ENCODE measurements at regions not wholly inside any gene's neighbourhood (a gene's known extent, or its start where the extent isn't known, plus 50 kb on each side); places are given as distances from the start of the nearest gene placed in this dataset.

DNA sequence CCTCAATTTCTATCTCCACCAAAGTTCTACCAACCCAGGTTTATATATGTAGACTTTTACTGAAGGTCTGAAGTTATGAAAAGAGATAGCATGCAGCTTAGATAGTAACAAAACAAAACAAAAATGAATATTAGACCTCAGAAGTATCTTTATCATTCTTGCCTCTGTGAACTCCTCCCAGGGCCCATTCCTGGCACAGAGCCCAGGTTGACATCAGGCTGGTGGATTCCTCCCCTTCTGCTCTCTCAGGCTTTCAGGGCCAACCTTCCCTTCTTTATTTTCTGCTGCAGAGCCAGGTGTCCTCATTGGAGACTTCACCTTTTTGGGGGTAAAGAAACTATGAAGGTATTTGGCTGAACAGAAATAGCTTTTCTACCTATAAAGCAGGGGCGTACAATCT lies 112.8 kb upstream of the PITX2 start:
- Histone ChIP-seq H3K14ac (ENCODE audit: insufficient read length) (no peak overlapping the region), H3K27ac (ENCODE audit: low read depth, low read length) (no peak overlapping the region), H3K56ac (replicated peaks; ENCODE audit: insufficient read length, low read depth, low read length) (no peak overlapping the region), H3K27me3 (replicated peaks in 1 of 4; ENCODE audit: control insufficient read depth in 3 of 4, extremely low read depth in 1 of 4, insufficient read depth in 3 of 4, low read length in 3 of 4) (no peaks in the 10 kb centered on the region), H3K4me2 (ENCODE audit: insufficient read depth in 1 of 2, low read depth in 2 of 2, low read length in 2 of 2) (no peak overlapping the region), H2BK12ac (ENCODE audit: low read depth, low read length) (no peak overlapping the region), H3K9ac (replicated peaks in 1 of 4; ENCODE audit: extremely low read depth in 1 of 4, low read depth in 3 of 4, low read length in 3 of 4) (no peak overlapping the region), H4K8ac (ENCODE audit: extremely low read depth, insufficient read depth, low read length) (no peak overlapping the region), H2BK5ac (ENCODE audit: low read depth, low read length) (no peak overlapping the region), H3K18ac (ENCODE audit: extremely low read depth, low read length) (no peak overlapping the region), H3K23ac (ENCODE audit: insufficient read length) (no peak overlapping the region), H4K20me1 (replicated peaks in 1 of 2; ENCODE audit: control insufficient read depth in 1 of 2, insufficient read depth in 2 of 2, low read length in 2 of 2) (no peaks in the 10 kb centered on the region), H3K4me3 (ENCODE audit: extremely low read depth in 1 of 4, insufficient read depth in 2 of 4, low read depth in 3 of 4, low read length in 4 of 4) (no peak overlapping the region), H3K23me2 (ENCODE audit: low read depth, low read length) (no peaks in the 10 kb centered on the region), H2BK15ac (ENCODE audit: low read length) (no peak overlapping the region), H2AFZ (ENCODE audit: low read length) (no peak overlapping the region), H3K79me2 (ENCODE audit: control insufficient read depth in 1 of 2, insufficient read depth in 2 of 2, low read length in 2 of 2) (no peaks in the 10 kb centered on the region), H3K4me1 (replicated peaks in 1 of 4; ENCODE audit: control insufficient read depth in 3 of 4, insufficient read depth in 4 of 4, low read length in 3 of 4) (no peaks in the 10 kb centered on the region), H3K4ac (replicated peaks; ENCODE audit: insufficient read length, low read depth, low read length) (no peak overlapping the region), H2AK5ac (ENCODE audit: low read depth, low read length) (no peak overlapping the region), H4K5ac (ENCODE audit: insufficient read length, low read depth, low read length) (no peak overlapping the region), H4K91ac (replicated peaks; ENCODE audit: insufficient read length, low read length) (no peak overlapping the region), H3K79me1 (ENCODE audit: low read depth, low read length) (no peaks in the 10 kb centered on the region), H3K36me3 (ENCODE audit: control insufficient read depth in 2 of 4, insufficient read depth in 4 of 4, low read length in 3 of 4) (no peaks in the 10 kb centered on the region), H3K9me3 (ENCODE audit: insufficient read depth in 2 of 2, low read depth in 1 of 2, low read length in 1 of 2) (no peaks in the 10 kb centered on the region), H2BK120ac (replicated peaks; ENCODE audit: low read depth, low read length) (no peak overlapping the region), H2BK20ac (ENCODE audit: low read length) (no peak overlapping the region)
- DNase-seq (ENCODE audit: low read depth in 1 of 2, low spot score in 2 of 2) (no peak), FAIRE-seq (no peak)
- ChIA-PET POLR2A (ENCODE audit: partially characterized antibody) (no interaction called here), CTCF (ENCODE audit: partially characterized antibody) (interaction anchor here (0.6 to 0.8 kb wide), 2 partner anchors 21 to 28 kb away, joined by 3 read pairs; no protein-coding TSS in a partner anchor)
- WGBS, 2 experiments (ENCODE audit: extremely low coverage in 1 of 2, insufficient coverage in 1 of 2, insufficient read length in 1 of 2, insufficient replicate concordance in 2 of 2, low coverage in 1 of 2, low lambda C conversion rate in 2 of 2, missing lambda C conversion rate in 1 of 2): 76% methylated on average over 1 of the region's 1 CpG; no CpG with 5 or more reads in 1 of the 2 experiments
- TF ChIP-seq HDAC2 (IDR thresholded peaks at IDR 0.05; ENCODE audit: borderline replicate concordance in 1 of 2, low read depth in 2 of 2, low read length in 2 of 2): no peak
